Breast epithelium (tissue), 4 donors: ENCODE measurements at regions not wholly inside any gene's neighbourhood (a gene's known extent, or its start where the extent isn't known, plus 50 kb on each side); places are given as distances from the start of the nearest gene placed in this dataset.

Experiments
- DNase-seq, 2 donors: peaks; one replicate each; pipeline ENCODE4 v3.0.0-alpha.2; 2019; ENCODE audit warnings: low spot score in 2 of 2
- H3K27ac ChIP-seq, 2 donors: fragments of 200-600 bp; sonication (generic) in 1 of 2; one replicate each; pipeline ENCODE4 v1.5.1; 2016 to 2019; ENCODE audit warnings: mild to moderate bottlenecking in 1 of 2
- H3K27me3 ChIP-seq, 2 donors: fragments of 200-600 bp; sonication (generic) in 1 of 2; one replicate each; pipeline versions ENCODE4 v1.5.1 to v1.6.0; 2017 to 2019; ENCODE audit warnings: control low read depth in 1 of 2, mild to moderate bottlenecking in 1 of 2
- H3K36me3 ChIP-seq: fragments of 200-600 bp; one replicate; pipeline ENCODE4 v1.5.1; 2019
- H3K4me1 ChIP-seq, 2 donors: fragments of 200-600 bp; sonication (generic); one replicate each; pipeline ENCODE4 v1.5.1; 2016 to 2019; ENCODE audit warnings: control low read depth in 1 of 2
- H3K4me3 ChIP-seq, 3 donors: fragments of 200-600 bp; sonication (generic); 1 replicate in 2 of 3; 2 replicates in 1 of 3; pipeline ENCODE4 v1.5.1; 2016 to 2019; ENCODE audit warnings: mild to moderate bottlenecking in 3 of 3, moderate library complexity in 2 of 3
- H3K9me3 ChIP-seq, 2 donors: fragments of 200-600 bp; sonication (generic) in 1 of 2; one replicate each; pipeline ENCODE4 v1.5.1; 2016 to 2019; ENCODE audit warnings: control low read depth in 1 of 2
- POLR2A ChIP-seq: fragments of 450-650 bp; IDR thresholded peaks from one replicate; pipeline ENCODE4 v1.6.1; 2016; ENCODE audit warnings: antibody characterized with exemption, mild to moderate bottlenecking, moderate library complexity
- POLR2AphosphoS5 ChIP-seq, 3 donors: sonication (generic); formaldehyde crosslinking; IDR thresholded peaks; one replicate each; pipeline ENCODE4 v1.6.1; 2017; ENCODE audit warnings: antibody characterized with exemption in 3 of 3
- intact Hi-C: fragments of 100-400 bp; cut with DNase I; formaldehyde crosslinking; loops from one replicate; pipeline ENCODE4 v1.15.1; 2023; ENCODE audit warnings: low total_unique reads
- TF ChIP-seq, protein P1 (sequence below), 3 donors: fragments of 450-650 bp; IDR thresholded peaks; one replicate each; pipeline ENCODE4 v1.5.1; 2016 to 2017; ENCODE audit warnings: antibody characterized with exemption in 3 of 3, mild to moderate bottlenecking in 3 of 3, moderate library complexity in 3 of 3

DNA sequence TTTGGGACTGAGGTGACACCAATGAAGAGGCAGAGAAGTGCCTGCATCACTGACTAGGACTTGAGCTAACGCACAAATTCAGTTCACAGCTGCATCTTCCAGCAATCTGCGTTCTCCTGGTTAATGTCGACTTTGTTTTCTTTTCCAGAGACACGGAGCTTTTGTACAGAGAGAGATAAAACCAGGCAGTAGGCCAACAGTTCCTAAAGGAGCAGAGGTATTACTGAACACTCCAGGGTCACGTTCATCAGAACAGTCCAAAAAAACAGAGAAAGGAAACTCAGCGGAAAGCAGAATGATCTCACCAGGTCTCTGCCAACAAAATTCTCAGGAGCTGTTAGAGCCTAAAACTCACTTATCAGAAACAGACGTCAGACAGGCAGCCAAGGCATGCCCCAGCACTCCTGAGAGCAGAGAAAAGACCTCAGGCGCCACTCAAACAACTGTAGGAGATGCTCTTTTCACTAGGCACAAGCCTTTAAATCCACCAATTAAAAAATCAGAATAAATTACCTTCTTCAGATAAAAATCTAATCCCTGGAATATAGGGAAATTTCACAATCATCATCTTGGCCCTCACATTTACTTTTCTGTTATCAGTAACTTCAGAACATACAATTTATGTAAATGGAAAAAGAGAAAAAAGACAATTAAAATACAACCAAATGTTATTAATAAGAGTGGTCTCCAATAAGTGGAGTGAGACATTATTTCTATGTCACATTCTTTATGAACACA lies 95.9 kb upstream of the SPTBN1 start:
- Histone ChIP-seq H3K4me1 (no peaks in the 10 kb centered on the region), H3K27ac (peak overlapping the region in 1 of 2 donors; percentile 39), H3K9me3 (no peaks in the 10 kb centered on the region), H3K27me3 (no peaks in the 10 kb centered on the region), H3K4me3 (no peak overlapping the region), H3K36me3 (no peaks in the 10 kb centered on the region)
- DNase-seq: no peak
- no peak for TF ChIP-seq POLR2A
- intact Hi-C loops: no loop called here

DNA sequence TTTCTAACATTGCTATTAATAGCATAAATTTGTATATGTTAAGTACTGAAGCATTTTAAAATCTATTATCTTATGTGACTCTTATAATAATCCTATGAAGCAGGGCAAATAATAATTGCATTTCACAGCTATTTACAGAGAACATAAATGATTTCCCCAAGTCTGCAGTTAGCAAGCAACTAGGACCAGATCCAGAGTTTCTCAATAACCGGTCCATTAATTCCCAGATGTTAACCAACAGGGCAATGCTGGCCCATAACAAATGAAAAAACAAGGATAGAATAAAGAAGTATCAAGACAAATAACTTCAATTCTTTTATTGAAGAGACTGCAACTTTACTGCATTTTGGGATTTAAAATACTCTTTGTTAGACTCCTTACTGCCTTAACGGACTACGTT lies 91.7 kb upstream of the SPTBN1 start:
- no peak for TF ChIP-seq POLR2A
- no peak for TF ChIP-seq POLR2AphosphoS5 (IDR thresholded peaks at IDR 0.05)
- H3K4me3 ChIP-seq: no peak overlapping the region
- H3K36me3 ChIP-seq: no peaks in the 10 kb centered on the region
- no peak for DNase-seq
- H3K9me3 ChIP-seq: peaks cover 4 to 11% of the 10 kb centered on the region in 2 donors
- intact Hi-C loops: no loop called here
- H3K27ac ChIP-seq: no peak overlapping the region
- no peaks in the 10 kb centered on the region for H3K4me1 ChIP-seq
- H3K27me3 ChIP-seq: no peaks in the 10 kb centered on the region

DNA sequence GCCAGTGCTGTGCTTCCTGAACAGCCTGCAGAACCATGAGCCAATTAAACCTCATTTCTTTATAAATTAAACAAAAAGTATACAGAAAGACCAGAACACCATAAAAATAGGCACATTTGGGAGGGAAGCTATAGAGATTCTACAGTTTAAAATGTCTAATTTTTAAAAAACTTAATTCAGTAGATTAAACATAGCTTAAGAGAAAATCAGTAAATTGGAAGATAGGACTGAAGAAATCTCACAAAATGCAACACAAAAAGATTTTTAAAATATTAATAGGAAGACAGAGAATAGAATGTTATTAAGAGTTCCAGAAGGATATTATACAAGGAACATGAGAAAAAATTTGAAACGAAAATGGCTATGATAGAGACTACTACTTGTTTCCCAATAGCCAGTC lies 90.5 kb upstream of the SPTBN1 start:
- Histone ChIP-seq H3K36me3 (no peaks in the 10 kb centered on the region), H3K27me3 (no peaks in the 10 kb centered on the region), H3K4me3 (no peak overlapping the region), H3K9me3 (peaks cover 4 to 11% of the 10 kb centered on the region in 2 donors), H3K4me1 (no peaks in the 10 kb centered on the region), H3K27ac (no peak overlapping the region)
- no peak for DNase-seq
- intact Hi-C loops: loop anchor here (2.0 kb wide), 1 partner anchor 13 kb away; no protein-coding TSS in a partner anchor
- TF ChIP-seq, protein P1, sequence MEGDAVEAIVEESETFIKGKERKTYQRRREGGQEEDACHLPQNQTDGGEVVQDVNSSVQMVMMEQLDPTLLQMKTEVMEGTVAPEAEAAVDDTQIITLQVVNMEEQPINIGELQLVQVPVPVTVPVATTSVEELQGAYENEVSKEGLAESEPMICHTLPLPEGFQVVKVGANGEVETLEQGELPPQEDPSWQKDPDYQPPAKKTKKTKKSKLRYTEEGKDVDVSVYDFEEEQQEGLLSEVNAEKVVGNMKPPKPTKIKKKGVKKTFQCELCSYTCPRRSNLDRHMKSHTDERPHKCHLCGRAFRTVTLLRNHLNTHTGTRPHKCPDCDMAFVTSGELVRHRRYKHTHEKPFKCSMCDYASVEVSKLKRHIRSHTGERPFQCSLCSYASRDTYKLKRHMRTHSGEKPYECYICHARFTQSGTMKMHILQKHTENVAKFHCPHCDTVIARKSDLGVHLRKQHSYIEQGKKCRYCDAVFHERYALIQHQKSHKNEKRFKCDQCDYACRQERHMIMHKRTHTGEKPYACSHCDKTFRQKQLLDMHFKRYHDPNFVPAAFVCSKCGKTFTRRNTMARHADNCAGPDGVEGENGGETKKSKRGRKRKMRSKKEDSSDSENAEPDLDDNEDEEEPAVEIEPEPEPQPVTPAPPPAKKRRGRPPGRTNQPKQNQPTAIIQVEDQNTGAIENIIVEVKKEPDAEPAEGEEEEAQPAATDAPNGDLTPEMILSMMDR (IDR thresholded peaks at IDR 0.05): no peak
- no peak for TF ChIP-seq POLR2AphosphoS5 (IDR thresholded peaks at IDR 0.05)
- no peak for TF ChIP-seq POLR2A

DNA sequence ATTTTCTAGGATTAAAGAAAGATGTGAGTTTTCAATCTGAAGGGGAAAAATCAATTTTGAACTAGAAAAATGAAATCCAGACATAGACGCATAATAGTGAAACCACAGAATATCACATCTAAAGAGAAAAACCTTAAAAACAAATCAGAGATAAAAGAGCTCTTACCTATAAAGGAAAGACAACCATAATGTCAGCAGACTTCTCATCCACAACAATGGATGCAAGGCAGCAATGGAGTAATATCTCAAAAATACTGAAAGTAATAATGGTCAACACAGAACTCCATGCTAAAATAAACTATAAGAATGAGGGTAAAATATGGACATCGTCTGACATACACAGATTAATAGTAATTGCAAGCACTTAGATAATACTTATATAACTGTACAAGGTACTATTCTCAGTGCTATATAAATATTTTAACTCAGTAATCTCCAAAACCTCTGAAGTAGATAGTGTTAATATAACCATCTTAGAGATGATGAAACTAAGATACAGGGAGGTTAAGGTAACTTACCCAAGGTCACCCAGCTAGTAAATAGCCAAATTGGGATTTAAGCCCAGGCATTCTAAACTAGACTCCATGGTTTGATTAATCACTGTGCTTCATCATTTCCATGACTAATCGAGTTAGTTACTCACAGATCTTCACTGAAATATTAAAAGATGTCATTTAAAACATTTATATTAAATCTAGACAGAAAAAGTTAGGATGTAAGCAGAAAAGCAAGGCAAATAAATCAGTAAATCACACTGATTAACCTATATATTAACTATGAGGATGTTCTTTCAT lies 89.4 kb upstream of the SPTBN1 start:
- TF ChIP-seq, protein P1 (IDR thresholded peaks at IDR 0.05): no peak
- TF ChIP-seq POLR2A: no peak
- no peak for TF ChIP-seq POLR2AphosphoS5 (IDR thresholded peaks at IDR 0.05)
- Histone ChIP-seq H3K27me3 (no peaks in the 10 kb centered on the region), H3K27ac (no peak overlapping the region), H3K4me1 (no peaks in the 10 kb centered on the region), H3K4me3 (no peak overlapping the region), H3K9me3 (peaks cover 4 to 11% of the 10 kb centered on the region in 2 donors), H3K36me3 (no peaks in the 10 kb centered on the region)
- no peak for DNase-seq
- intact Hi-C loops: loop anchor here (2.0 kb wide), 1 partner anchor 14 kb away; no protein-coding TSS in a partner anchor

DNA sequence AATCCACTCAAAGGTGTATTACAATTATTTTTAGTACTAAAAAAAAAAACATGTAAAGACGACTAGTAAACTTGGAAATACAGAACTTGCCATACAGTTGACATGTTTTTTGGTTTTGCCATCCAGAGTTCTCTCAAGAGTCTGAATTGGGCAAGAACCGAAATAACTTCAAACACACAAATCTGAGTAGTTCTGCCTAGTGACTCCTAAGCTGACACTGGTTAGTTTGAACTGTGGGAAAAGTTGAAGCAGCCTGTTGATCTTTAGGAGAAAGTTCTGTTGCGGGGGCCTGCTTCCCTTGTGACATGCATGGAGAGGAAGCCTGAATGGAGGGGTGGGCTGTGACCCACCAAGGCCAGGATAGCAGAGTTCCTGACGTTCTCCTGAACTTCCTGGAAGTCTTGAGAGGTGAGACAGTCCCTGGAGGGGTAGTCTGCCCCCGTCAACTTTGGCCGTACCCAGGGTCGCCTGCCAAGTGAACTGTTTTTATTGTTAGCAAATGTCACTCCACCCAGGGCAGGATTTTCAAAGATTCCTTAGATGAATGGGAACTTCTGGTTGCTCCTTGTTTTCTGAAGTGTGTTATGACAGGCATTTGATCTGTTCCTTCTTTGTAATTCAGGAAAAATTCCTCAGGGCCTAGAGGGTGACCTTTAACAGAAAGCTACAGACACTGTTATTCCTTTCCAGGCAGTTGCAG lies 85.6 kb upstream of the SPTBN1 start:
- Histone ChIP-seq H3K4me3 (no peak overlapping the region), H3K27ac (peak overlapping the region in 1 of 2 donors; percentile 58), H3K9me3 (peaks cover 4 to 8% of the 10 kb centered on the region in 2 donors), H3K4me1 (no peaks in the 10 kb centered on the region), H3K27me3 (no peaks in the 10 kb centered on the region), H3K36me3 (no peaks in the 10 kb centered on the region)
- intact Hi-C loops: no loop called here
- TF ChIP-seq POLR2A (no peak), POLR2AphosphoS5 (IDR thresholded peaks at IDR 0.05) (no peak)
- TF ChIP-seq, protein P1 (IDR thresholded peaks at IDR 0.05): no peak
- no peak for DNase-seq
